Endothelial cell of umbilical vein (primary cell): ENCODE measurements at regions not wholly inside any gene's neighbourhood (a gene's known extent, or its start where the extent isn't known, plus 50 kb on each side); places are given as distances from the start of the nearest gene placed in this dataset.

Experiments used
- EZH2 ChIP-seq: IDR thresholded peaks from 2 replicates; pipeline ENCODE4 v1.6.1; 2012; ENCODE audit warnings: borderline replicate concordance, low read depth, mild to moderate bottlenecking, moderate library complexity, low read length, inconsistent platforms; ENCODE audit not compliant: severe bottlenecking
- JUN ChIP-seq: IDR thresholded peaks from 2 replicates; pipeline ENCODE4 v1.6.1; 2011; ENCODE audit warnings: borderline replicate concordance, low read depth; ENCODE audit not compliant: insufficient read length, insufficient read depth
- MAX ChIP-seq: IDR thresholded peaks from 2 replicates; pipeline ENCODE4 v1.6.1; 2011; ENCODE audit not compliant: insufficient read depth, insufficient read length
- POLR2AphosphoS5 ChIP-seq: IDR thresholded peaks from 2 replicates; pipeline ENCODE4 v1.6.1; 2012; ENCODE audit warnings: low read depth, mild to moderate bottlenecking, control low read depth, low read length, moderate library complexity; ENCODE audit not compliant: insufficient read depth
- TF ChIP-seq, protein P1 (sequence below), 2 donors: IDR thresholded peaks; 1 replicate in 1 of 2; 2 replicates in 1 of 2; pipeline ENCODE4 v1.5.1; 2011; ENCODE audit warnings: low read length in 2 of 2, mild to moderate bottlenecking in 2 of 2, moderate library complexity in 2 of 2, control low read depth in 1 of 2, inconsistent platforms in 1 of 2, low read depth in 1 of 2; ENCODE audit not compliant: insufficient read depth in 1 of 2; ENCODE audit errors: extremely low read depth in 1 of 2

- TF ChIP-seq, protein P1, sequence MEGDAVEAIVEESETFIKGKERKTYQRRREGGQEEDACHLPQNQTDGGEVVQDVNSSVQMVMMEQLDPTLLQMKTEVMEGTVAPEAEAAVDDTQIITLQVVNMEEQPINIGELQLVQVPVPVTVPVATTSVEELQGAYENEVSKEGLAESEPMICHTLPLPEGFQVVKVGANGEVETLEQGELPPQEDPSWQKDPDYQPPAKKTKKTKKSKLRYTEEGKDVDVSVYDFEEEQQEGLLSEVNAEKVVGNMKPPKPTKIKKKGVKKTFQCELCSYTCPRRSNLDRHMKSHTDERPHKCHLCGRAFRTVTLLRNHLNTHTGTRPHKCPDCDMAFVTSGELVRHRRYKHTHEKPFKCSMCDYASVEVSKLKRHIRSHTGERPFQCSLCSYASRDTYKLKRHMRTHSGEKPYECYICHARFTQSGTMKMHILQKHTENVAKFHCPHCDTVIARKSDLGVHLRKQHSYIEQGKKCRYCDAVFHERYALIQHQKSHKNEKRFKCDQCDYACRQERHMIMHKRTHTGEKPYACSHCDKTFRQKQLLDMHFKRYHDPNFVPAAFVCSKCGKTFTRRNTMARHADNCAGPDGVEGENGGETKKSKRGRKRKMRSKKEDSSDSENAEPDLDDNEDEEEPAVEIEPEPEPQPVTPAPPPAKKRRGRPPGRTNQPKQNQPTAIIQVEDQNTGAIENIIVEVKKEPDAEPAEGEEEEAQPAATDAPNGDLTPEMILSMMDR (IDR thresholded peaks at IDR 0.05; ENCODE audit: extremely low read depth in 1 of 2, insufficient read depth in 1 of 2, low read depth in 1 of 2, low read length in 2 of 2), result no peak
- no peak for TF ChIP-seq EZH2
- no peak for TF ChIP-seq MAX
- TF ChIP-seq POLR2AphosphoS5, result no peak
- no peak for TF ChIP-seq JUN
These were observed 437.7 kb upstream of the HNRNPA3 start for GRCh38 chr2:176774766-176775451.
